DMS 273 (cell line): ENCODE measurements at regions not wholly inside any gene's neighbourhood (a gene's known extent, or its start where the extent isn't known, plus 50 kb on each side); places are given as distances from the start of the nearest gene placed in this dataset.
A peak's percentile ranks its signal among the peaks of the same experiment; 100 is the strongest.

Source experiments
- DNase-seq: peaks from one replicate; lab custom pipeline; 2025; ENCODE audit not compliant: unreplicated experiment; lab: John Stamatoyannopoulos, UW

GRCh38 chr1:200253774-200254495 is 155.9 kb downstream of the ZNF281 start:
- DNase-seq: no peak

GRCh38 chr1:200252531-200252930 is 157.3 kb downstream of the ZNF281 start:
- no peak for DNase-seq

GRCh38 chr1:200250469-200250868 is 159.4 kb downstream of the ZNF281 start:
- no peak for DNase-seq

- DNase-seq: no peak
Measured at GRCh38 chr1:200248541-200248940, 161.3 kb downstream of the ZNF281 start.

GRCh38 chr1:200247518-200247917 is 162.3 kb downstream of the ZNF281 start:
- DNase-seq: no peak

- DNase-seq: peak; percentile 30
Measured at GRCh38 chr1:200245473-200245872, 164.4 kb downstream of the ZNF281 start.

- DNase-seq: peak; percentile 79
Measured at GRCh38 chr1:200243042-200243437, 166.8 kb downstream of the ZNF281 start.

GRCh38 chr1:200242110-200243041 is 167.5 kb downstream of the ZNF281 start:
- DNase-seq: peak; percentile 79

GRCh38 chr1:200240656-200241055 is 169.2 kb downstream of the ZNF281 start:
- peak; percentile 46 for DNase-seq

- DNase-seq: no peak
Measured at GRCh38 chr1:200238311-200238710, 171.5 kb downstream of the ZNF281 start.

GRCh38 chr1:200237066-200237465 is 172.8 kb downstream of the ZNF281 start:
- no peak for DNase-seq

GRCh38 chr1:200234938-200235337 is 174.9 kb downstream of the ZNF281 start:
- DNase-seq: no peak

GRCh38 chr1:200233393-200233792 is 176.4 kb downstream of the ZNF281 start:
- no peak for DNase-seq

- no peak for DNase-seq
Measured at GRCh38 chr1:200231787-200232231, 178.0 kb downstream of the ZNF281 start.

GRCh38 chr1:200230671-200231070 is 179.2 kb downstream of the ZNF281 start:
- DNase-seq: no peak

- DNase-seq: no peak
Measured at GRCh38 chr1:200228486-200228885, 181.3 kb downstream of the ZNF281 start.

GRCh38 chr1:200228081-200228480 is 181.8 kb downstream of the ZNF281 start:
- no peak for DNase-seq
